ENCODE measurements at regions not wholly inside any gene's neighbourhood (a gene's known extent, or its start where the extent isn't known, plus 50 kb on each side); places are given as distances from the start of the nearest gene placed in this dataset.

DNA sequence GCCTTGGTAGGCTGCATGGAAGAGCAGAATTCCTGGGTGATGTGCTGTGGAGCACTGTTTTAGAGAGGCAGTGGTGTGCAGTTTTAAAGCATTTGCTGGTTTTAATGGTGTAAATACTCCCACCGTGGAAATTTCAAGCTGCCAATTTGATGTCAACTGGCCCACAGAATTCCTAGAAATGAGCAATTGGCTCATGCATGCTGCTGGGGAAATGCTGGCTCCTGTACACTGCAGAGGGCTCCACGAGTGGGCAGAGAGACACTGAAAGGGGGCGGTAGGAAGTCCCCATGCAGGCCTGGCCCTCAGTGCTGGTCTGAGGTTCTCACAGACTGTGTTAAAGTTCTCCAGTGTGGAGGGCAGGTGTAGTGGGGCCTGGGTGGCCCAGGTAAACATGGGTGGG, 99.4 kb upstream of the NTF3 start:
- peaks cover 10% of the 10 kb centered on the region; the same call in 1 of the 2 replicates for H3K9me2 ChIP-seq (ENCODE audit: insufficient read depth)
- TF ChIP-seq NANOG (IDR thresholded peaks at IDR 0.05; ENCODE audit: borderline replicate concordance) (no peak), CREB1 (CRISPR knock-in tag; IDR thresholded peaks at IDR 0.05; ENCODE audit: low read depth) (no peak)
- peaks cover 8% of the 10 kb centered on the region; the same call in 1 of the 2 replicates for H3K4me1 ChIP-seq (ENCODE audit: insufficient read depth)
- no peak overlapping the region for H3K4me2 ChIP-seq
- no peak overlapping the region for H3K4me3 ChIP-seq
- H2AFZ ChIP-seq, result no peak overlapping the region
- H3K36me3 ChIP-seq (ENCODE audit: insufficient read depth), result no peaks in the 10 kb centered on the region
- H3K27me3 Mint-ChIP-seq (ENCODE audit: insufficient read depth, low read depth, poor library complexity), result peaks cover 4% of the 10 kb centered on the region
- no peaks in the 10 kb centered on the region for H3K79me2 ChIP-seq (replicated peaks; ENCODE audit: insufficient read depth)
- H3K36me3 Mint-ChIP-seq (ENCODE audit: low read depth), result no peaks in the 10 kb centered on the region
- peaks cover 17% of the 10 kb centered on the region for H3K4me1 Mint-ChIP-seq
- no peaks in the 10 kb centered on the region for H3K9me3 Mint-ChIP-seq
- no peaks in the 10 kb centered on the region for H3F3A ChIP-seq (replicated peaks; ENCODE audit: low read depth)
- H4K20me1 ChIP-seq (replicated peaks; ENCODE audit: insufficient read depth), result no peaks in the 10 kb centered on the region; the same call in 1 of the 2 replicates
- no peaks in the 10 kb centered on the region for H3K27me3 ChIP-seq (ENCODE audit: insufficient read depth)
- DNase-seq (ENCODE audit: low spot score) (no peak), ATAC-seq (no peak)
- H3K27ac ChIP-seq (ENCODE audit: low read depth), result no peak overlapping the region
- H3K4me3 Mint-ChIP-seq, result no peak overlapping the region
- H3K27ac Mint-ChIP-seq, result no peak overlapping the region

DNA sequence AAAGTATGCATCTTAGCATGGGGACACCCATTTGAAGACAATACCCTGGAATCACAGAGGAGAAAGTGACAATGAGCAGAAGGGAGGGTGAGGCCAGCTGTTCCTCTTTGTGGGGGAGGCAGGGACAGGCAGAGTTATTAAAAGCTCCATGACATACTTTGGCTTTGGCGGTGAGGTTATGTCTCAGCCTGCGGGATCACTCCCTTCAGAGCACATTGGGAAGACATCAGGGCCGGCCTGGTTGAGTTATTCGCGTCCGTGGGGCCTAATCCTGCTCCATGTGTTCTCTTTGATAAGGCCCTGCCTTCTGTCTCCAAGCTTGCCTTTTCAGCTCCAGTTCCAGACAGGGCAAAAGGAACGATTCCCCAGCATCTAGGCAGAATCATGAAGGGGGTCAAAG, 98.8 kb upstream of the NTF3 start:
- Histone ChIP-seq H3K27me3 (ENCODE audit: insufficient read depth) (no peaks in the 10 kb centered on the region), H3F3A (replicated peaks; ENCODE audit: low read depth) (no peaks in the 10 kb centered on the region), H3K36me3 (ENCODE audit: insufficient read depth) (no peaks in the 10 kb centered on the region), H2AFZ (no peak overlapping the region), H3K4me2 (no peak overlapping the region), H3K4me3 (no peak overlapping the region), H3K27ac (ENCODE audit: low read depth) (no peak overlapping the region), H3K79me2 (replicated peaks; ENCODE audit: insufficient read depth) (no peaks in the 10 kb centered on the region), H3K9me2 (ENCODE audit: insufficient read depth) (peaks cover 10% of the 10 kb centered on the region; the same call in 1 of the 2 replicates), H3K4me1 (ENCODE audit: insufficient read depth) (peaks cover 8% of the 10 kb centered on the region; the same call in 1 of the 2 replicates), H4K20me1 (replicated peaks; ENCODE audit: insufficient read depth) (no peaks in the 10 kb centered on the region; the same call in 1 of the 2 replicates)
- ATAC-seq (no peak), DNase-seq (ENCODE audit: low spot score) (no peak)
- no peak for TF ChIP-seq CREB1 (CRISPR knock-in tag; IDR thresholded peaks at IDR 0.05; ENCODE audit: low read depth)
- Mint-ChIP-seq H3K9me3 (no peaks in the 10 kb centered on the region), H3K36me3 (ENCODE audit: low read depth) (no peaks in the 10 kb centered on the region), H3K4me1 (peaks cover 17% of the 10 kb centered on the region), H3K27ac (no peak overlapping the region), H3K27me3 (ENCODE audit: insufficient read depth, low read depth, poor library complexity) (peaks cover 4% of the 10 kb centered on the region), H3K4me3 (no peak overlapping the region)

DNA sequence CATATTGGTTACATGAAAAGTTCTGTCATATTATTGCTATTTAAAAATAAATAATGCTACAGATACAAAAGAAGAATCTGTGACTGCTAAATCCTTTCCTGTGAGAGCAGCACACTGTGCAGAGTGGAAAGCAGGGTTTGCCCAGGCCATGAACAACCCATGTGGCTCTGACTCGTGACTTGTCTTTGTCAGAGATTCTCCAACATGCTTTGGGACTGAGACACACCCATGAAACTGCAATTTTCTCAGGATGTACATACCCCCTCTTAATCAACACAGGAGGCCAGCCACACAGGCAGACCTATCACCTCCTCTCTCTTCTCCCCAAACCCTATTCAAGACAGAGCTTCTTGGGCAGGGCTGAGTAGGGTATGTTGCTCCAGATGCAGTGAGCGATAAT, 96.8 kb upstream of the NTF3 start:
- Histone ChIP-seq H3K9me2 (ENCODE audit: insufficient read depth) (peaks cover 5% of the 10 kb centered on the region; the same call in 1 of the 2 replicates), H2AFZ (no peak overlapping the region), H3K36me3 (ENCODE audit: insufficient read depth) (no peaks in the 10 kb centered on the region), H3K4me3 (no peak overlapping the region), H3F3A (replicated peaks; ENCODE audit: low read depth) (no peaks in the 10 kb centered on the region), H3K4me2 (no peak overlapping the region), H3K79me2 (replicated peaks; ENCODE audit: insufficient read depth) (no peaks in the 10 kb centered on the region), H3K4me1 (ENCODE audit: insufficient read depth) (no peaks in the 10 kb centered on the region; the same call in 1 of the 2 replicates), H4K20me1 (replicated peaks; ENCODE audit: insufficient read depth) (no peaks in the 10 kb centered on the region; the same call in 1 of the 2 replicates), H3K27ac (ENCODE audit: low read depth) (no peak overlapping the region), H3K27me3 (ENCODE audit: insufficient read depth) (no peaks in the 10 kb centered on the region)
- Mint-ChIP-seq H3K36me3 (ENCODE audit: low read depth) (no peaks in the 10 kb centered on the region), H3K27ac (no peak overlapping the region), H3K9me3 (no peaks in the 10 kb centered on the region), H3K4me3 (no peak overlapping the region), H3K4me1 (peaks cover 6% of the 10 kb centered on the region), H3K27me3 (ENCODE audit: insufficient read depth, low read depth, poor library complexity) (peaks cover 4% of the 10 kb centered on the region)
- ATAC-seq, result no peak
- DNase-seq (ENCODE audit: low spot score), result no peak
- TF ChIP-seq EZH2phosphoT487 (IDR thresholded peaks at IDR 0.05; ENCODE audit: unreplicated experiment) (no peak), JUNB (IDR thresholded peaks at IDR 0.05; ENCODE audit: unreplicated experiment) (no peak), ZNF114 (CRISPR knock-in tag; IDR thresholded peaks at IDR 0.05) (no peak), EZH2 (IDR thresholded peaks at IDR 0.05; ENCODE audit: low read depth, unreplicated experiment) (no peak), ZNF331 (CRISPR knock-in tag; IDR thresholded peaks at IDR 0.05; ENCODE audit: low read depth) (no peak), STAT1 (IDR thresholded peaks at IDR 0.05; ENCODE audit: unreplicated experiment) (no peak)
- TF ChIP-seq, protein P1, sequence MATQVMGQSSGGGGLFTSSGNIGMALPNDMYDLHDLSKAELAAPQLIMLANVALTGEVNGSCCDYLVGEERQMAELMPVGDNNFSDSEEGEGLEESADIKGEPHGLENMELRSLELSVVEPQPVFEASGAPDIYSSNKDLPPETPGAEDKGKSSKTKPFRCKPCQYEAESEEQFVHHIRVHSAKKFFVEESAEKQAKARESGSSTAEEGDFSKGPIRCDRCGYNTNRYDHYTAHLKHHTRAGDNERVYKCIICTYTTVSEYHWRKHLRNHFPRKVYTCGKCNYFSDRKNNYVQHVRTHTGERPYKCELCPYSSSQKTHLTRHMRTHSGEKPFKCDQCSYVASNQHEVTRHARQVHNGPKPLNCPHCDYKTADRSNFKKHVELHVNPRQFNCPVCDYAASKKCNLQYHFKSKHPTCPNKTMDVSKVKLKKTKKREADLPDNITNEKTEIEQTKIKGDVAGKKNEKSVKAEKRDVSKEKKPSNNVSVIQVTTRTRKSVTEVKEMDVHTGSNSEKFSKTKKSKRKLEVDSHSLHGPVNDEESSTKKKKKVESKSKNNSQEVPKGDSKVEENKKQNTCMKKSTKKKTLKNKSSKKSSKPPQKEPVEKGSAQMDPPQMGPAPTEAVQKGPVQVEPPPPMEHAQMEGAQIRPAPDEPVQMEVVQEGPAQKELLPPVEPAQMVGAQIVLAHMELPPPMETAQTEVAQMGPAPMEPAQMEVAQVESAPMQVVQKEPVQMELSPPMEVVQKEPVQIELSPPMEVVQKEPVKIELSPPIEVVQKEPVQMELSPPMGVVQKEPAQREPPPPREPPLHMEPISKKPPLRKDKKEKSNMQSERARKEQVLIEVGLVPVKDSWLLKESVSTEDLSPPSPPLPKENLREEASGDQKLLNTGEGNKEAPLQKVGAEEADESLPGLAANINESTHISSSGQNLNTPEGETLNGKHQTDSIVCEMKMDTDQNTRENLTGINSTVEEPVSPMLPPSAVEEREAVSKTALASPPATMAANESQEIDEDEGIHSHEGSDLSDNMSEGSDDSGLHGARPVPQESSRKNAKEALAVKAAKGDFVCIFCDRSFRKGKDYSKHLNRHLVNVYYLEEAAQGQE (IDR thresholded peaks at IDR 0.05; ENCODE audit: unreplicated experiment), result no peak
